ENCODE measurements at regions not wholly inside any gene's neighbourhood (a gene's known extent, or its start where the extent isn't known, plus 50 kb on each side); places are given as distances from the start of the nearest gene placed in this dataset.

DNA sequence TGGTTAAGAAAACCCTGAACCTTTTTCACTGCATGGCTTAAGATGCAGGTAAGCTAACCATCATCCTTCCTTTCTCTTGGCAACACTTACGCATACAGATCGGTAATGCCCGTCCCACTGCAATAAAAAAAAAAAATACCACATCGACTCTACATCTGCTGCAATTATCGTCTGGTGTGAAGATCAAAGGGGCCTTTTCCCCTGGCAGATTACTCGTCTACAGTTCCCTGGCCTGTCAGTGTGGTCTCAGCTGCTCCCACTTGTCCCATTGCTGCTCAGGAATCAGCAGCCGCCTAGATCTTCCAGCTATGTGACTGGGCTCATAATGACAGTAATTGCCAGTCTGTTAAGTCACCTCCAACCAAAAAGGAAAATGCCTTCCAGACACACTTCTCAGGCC is 133.1 kb downstream of the SETD4 start (continued):
- no peak for TF ChIP-seq PATZ1 (CRISPR knock-in tag; IDR thresholded peaks at IDR 0.05; ENCODE audit: borderline replicate concordance)
- no peak for TF ChIP-seq ZNF70 (CRISPR knock-in tag; IDR thresholded peaks at IDR 0.05)
- no peak for TF ChIP-seq BACH2 (CRISPR knock-in tag; IDR thresholded peaks at IDR 0.05; ENCODE audit: borderline replicate concordance)
- no peak for TF ChIP-seq ZFP30 (CRISPR knock-in tag; IDR thresholded peaks at IDR 0.05)
- TF ChIP-seq ZFP3 (CRISPR knock-in tag; IDR thresholded peaks at IDR 0.05): no peak
- TF ChIP-seq ZNF8 (CRISPR knock-in tag; IDR thresholded peaks at IDR 0.05): no peak

DNA sequence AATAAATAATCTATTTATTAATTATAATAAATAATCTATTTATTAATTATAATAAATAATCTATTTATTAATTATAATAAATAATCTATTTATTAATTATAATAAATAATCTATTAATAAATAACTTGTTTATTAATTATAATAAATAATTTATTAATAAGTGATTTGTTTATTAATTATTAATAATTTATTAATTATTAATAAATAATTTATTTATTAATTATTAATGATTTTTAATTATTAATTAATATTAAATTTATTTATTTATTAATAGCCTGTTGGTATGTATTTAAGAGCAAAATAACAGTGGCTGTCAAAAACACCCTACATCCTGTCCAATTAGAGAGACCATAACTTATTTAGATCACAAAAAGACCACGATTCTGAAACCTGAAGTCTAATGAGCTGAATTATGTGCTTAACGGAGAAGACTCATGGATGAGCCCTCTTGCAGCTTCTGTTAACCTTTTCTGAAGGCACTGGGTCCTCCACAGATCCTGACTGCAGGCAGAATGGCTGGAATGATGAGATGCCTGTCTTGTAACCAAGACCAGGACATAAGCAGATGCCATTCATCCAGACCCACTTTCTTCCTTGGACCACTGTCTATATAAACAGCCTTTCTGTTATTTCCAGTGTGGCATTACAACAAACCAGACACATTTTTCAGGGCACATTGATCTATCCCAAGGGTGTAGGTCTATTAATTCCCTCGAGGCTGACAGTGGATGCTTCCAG is 134.2 kb downstream of the SETD4 start:
- TF ChIP-seq ZNF8 (CRISPR knock-in tag; IDR thresholded peaks at IDR 0.05) (no peak), PPARA (CRISPR knock-in tag; IDR thresholded peaks at IDR 0.05; ENCODE audit: borderline replicate concordance) (no peak), SNAI2 (CRISPR knock-in tag; IDR thresholded peaks at IDR 0.05) (no peak), RARB (CRISPR knock-in tag; IDR thresholded peaks at IDR 0.05) (no peak), TCF4 (CRISPR knock-in tag; IDR thresholded peaks at IDR 0.05; ENCODE audit: borderline replicate concordance) (no peak), ZFP3 (CRISPR knock-in tag; IDR thresholded peaks at IDR 0.05) (no peak), POU6F1 (CRISPR knock-in tag; IDR thresholded peaks at IDR 0.05; ENCODE audit: borderline replicate concordance, low read depth) (no peak)

DNA sequence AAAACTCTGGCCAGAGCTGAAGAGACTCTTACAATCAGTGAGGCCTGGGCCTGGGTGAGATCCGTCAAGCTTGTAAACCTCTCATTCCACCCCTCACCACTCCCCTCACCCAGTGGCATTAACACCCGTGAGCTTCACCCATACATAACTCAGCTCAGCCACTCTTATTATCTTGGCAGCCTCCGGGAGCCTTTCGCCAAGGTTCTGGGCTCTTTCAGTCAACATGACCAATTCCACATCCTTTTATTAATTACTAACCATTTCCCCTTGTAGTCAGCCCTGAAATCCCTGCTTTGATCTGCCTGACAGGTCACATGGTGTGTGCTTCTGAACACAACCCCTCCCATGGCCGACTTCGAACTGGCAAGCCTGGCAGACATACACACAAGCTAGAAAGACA is 134.8 kb downstream of the SETD4 start:
- no peak for TF ChIP-seq PPARA (CRISPR knock-in tag; IDR thresholded peaks at IDR 0.05; ENCODE audit: borderline replicate concordance)
- TF ChIP-seq ARNTL (CRISPR knock-in tag; IDR thresholded peaks at IDR 0.05; ENCODE audit: borderline replicate concordance, low read depth): no peak
- TF ChIP-seq PATZ1 (CRISPR knock-in tag; IDR thresholded peaks at IDR 0.05; ENCODE audit: borderline replicate concordance): no peak
- no peak for TF ChIP-seq ZNF565 (CRISPR knock-in tag; conservative IDR thresholded peaks at IDR 0.05; ENCODE audit: low read depth)
- peak; percentile 34; the same call in 1 of the 3 replicates for ATAC-seq

More for the DNA sequence above, 134.2 kb downstream of the SETD4 start:
- no peak for ATAC-seq

GRCh38 chr21:35924714-35925301 is 135.5 kb downstream of the SETD4 start:
- no peak; the same call in 2 of the 3 replicates for ATAC-seq
- TF ChIP-seq, protein P1, sequence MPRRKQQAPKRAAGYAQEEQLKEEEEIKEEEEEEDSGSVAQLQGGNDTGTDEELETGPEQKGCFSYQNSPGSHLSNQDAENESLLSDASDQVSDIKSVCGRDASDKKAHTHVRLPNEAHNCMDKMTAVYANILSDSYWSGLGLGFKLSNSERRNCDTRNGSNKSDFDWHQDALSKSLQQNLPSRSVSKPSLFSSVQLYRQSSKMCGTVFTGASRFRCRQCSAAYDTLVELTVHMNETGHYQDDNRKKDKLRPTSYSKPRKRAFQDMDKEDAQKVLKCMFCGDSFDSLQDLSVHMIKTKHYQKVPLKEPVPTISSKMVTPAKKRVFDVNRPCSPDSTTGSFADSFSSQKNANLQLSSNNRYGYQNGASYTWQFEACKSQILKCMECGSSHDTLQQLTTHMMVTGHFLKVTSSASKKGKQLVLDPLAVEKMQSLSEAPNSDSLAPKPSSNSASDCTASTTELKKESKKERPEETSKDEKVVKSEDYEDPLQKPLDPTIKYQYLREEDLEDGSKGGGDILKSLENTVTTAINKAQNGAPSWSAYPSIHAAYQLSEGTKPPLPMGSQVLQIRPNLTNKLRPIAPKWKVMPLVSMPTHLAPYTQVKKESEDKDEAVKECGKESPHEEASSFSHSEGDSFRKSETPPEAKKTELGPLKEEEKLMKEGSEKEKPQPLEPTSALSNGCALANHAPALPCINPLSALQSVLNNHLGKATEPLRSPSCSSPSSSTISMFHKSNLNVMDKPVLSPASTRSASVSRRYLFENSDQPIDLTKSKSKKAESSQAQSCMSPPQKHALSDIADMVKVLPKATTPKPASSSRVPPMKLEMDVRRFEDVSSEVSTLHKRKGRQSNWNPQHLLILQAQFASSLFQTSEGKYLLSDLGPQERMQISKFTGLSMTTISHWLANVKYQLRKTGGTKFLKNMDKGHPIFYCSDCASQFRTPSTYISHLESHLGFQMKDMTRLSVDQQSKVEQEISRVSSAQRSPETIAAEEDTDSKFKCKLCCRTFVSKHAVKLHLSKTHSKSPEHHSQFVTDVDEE (CRISPR knock-in tag; IDR thresholded peaks at IDR 0.05): no peak
- TF ChIP-seq ISL1 (CRISPR knock-in tag; IDR thresholded peaks at IDR 0.05) (no peak), ZNF565 (CRISPR knock-in tag; conservative IDR thresholded peaks at IDR 0.05; ENCODE audit: low read depth) (no peak), OSR1 (CRISPR knock-in tag; IDR thresholded peaks at IDR 0.05) (no peak), SNAI2 (CRISPR knock-in tag; IDR thresholded peaks at IDR 0.05) (no peak), BACH2 (CRISPR knock-in tag; IDR thresholded peaks at IDR 0.05; ENCODE audit: borderline replicate concordance) (no peak), ZFP3 (CRISPR knock-in tag; IDR thresholded peaks at IDR 0.05) (no peak), CSDC2 (CRISPR knock-in tag; IDR thresholded peaks at IDR 0.05) (no peak), ESRRG (CRISPR knock-in tag; IDR thresholded peaks at IDR 0.05) (no peak), RARB (CRISPR knock-in tag; IDR thresholded peaks at IDR 0.05) (no peak), POU6F1 (CRISPR knock-in tag; IDR thresholded peaks at IDR 0.05; ENCODE audit: borderline replicate concordance, low read depth) (no peak), TCF4 (CRISPR knock-in tag; IDR thresholded peaks at IDR 0.05; ENCODE audit: borderline replicate concordance) (no peak), ZFP30 (CRISPR knock-in tag; IDR thresholded peaks at IDR 0.05) (no peak)
- TF ChIP-seq, protein P2, sequence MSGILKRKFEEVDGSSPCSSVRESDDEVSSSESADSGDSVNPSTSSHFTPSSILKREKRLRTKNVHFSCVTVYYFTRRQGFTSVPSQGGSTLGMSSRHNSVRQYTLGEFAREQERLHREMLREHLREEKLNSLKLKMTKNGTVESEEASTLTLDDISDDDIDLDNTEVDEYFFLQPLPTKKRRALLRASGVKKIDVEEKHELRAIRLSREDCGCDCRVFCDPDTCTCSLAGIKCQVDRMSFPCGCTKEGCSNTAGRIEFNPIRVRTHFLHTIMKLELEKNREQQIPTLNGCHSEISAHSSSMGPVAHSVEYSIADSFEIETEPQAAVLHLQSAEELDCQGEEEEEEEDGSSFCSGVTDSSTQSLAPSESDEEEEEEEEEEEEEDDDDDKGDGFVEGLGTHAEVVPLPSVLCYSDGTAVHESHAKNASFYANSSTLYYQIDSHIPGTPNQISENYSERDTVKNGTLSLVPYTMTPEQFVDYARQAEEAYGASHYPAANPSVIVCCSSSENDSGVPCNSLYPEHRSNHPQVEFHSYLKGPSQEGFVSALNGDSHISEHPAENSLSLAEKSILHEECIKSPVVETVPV (CRISPR knock-in tag; IDR thresholded peaks at IDR 0.05): no peak

All from SK-N-SH treated with all-trans-retinoic acid at 6 μM for 48 hours (cell line).